DND-41 (cell line): ENCODE measurements at regions not wholly inside any gene's neighbourhood (a gene's known extent, or its start where the extent isn't known, plus 50 kb on each side); places are given as distances from the start of the nearest gene placed in this dataset.

Source experiments
- EZH2 ChIP-seq: IDR thresholded peaks from 3 replicates; pipeline ENCODE4 v1.6.1; 2012; ENCODE audit warnings: borderline replicate concordance, low read depth, mild to moderate bottlenecking, moderate library complexity, low read length, inconsistent platforms; ENCODE audit not compliant: severe bottlenecking
- TF ChIP-seq, protein P1 (sequence below): IDR thresholded peaks from 2 replicates; pipeline ENCODE4 v1.5.1; 2012; ENCODE audit warnings: borderline replicate concordance, low read length, moderate library complexity, mild to moderate bottlenecking; ENCODE audit not compliant: poor library complexity, severe bottlenecking; ENCODE audit errors: extremely low read depth

DNA sequence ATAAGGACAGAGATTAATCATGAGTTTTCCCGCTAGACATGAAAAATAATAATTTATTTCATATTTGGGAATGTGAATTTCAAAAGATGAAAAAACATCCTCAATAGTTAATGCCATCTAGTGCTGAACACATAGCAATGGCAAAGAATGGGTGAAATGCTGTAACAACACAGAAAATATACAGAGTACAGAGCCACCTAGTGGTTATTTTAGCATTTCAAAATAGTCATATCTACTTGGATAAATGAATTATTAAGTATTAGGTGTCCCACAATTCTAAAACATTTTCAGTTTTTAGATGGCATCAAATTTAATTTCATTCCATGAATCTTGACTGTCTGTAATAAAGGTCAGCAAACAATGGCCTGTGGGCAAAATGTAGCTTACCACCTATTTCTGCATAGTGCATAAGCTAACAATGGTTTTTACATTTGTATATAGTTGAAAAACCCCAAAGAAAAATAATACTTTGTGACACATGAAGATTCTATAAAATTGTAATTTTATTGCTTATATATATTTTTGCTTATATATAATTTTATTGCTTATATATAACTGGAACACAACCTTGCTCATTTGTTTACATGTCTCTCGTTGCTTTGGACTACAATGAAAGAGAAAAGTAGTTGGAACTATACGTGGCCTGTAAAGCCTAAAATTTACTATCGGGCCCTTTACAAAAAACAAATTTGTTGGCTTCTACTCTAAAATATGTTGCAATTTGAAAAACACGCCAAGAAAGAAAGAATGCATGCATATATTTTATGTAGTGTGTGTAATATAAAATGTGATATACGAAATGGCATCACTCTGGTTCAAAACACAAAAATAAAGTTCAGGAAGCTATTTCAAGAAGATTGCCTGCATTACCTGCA, 99.1 kb upstream of the FAM47C start:
- TF ChIP-seq, protein P1, sequence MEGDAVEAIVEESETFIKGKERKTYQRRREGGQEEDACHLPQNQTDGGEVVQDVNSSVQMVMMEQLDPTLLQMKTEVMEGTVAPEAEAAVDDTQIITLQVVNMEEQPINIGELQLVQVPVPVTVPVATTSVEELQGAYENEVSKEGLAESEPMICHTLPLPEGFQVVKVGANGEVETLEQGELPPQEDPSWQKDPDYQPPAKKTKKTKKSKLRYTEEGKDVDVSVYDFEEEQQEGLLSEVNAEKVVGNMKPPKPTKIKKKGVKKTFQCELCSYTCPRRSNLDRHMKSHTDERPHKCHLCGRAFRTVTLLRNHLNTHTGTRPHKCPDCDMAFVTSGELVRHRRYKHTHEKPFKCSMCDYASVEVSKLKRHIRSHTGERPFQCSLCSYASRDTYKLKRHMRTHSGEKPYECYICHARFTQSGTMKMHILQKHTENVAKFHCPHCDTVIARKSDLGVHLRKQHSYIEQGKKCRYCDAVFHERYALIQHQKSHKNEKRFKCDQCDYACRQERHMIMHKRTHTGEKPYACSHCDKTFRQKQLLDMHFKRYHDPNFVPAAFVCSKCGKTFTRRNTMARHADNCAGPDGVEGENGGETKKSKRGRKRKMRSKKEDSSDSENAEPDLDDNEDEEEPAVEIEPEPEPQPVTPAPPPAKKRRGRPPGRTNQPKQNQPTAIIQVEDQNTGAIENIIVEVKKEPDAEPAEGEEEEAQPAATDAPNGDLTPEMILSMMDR = peak; percentile 62
- no peak for TF ChIP-seq EZH2
